ENCODE measurements at regions not wholly inside any gene's neighbourhood (a gene's known extent, or its start where the extent isn't known, plus 50 kb on each side); places are given as distances from the start of the nearest gene placed in this dataset.
"Not testable (repeated sequence)": the region's sequence is repeated elsewhere in the genome, so short reads cannot be mapped to it uniquely, and the experiment has no call there.

GRCh38 chr10:36412942-36413341, 712.5 kb upstream of the ANKRD30A start:
- H3K27me3 ChIP-seq (ENCODE audit: control insufficient read depth, insufficient read depth, low read length): no peaks in the 10 kb centered on the region
- no peaks in the 10 kb centered on the region for H3K4me1 ChIP-seq (ENCODE audit: control insufficient read depth, insufficient read depth, low read length)
- no peaks in the 10 kb centered on the region for H3K9me3 ChIP-seq (ENCODE audit: control insufficient read depth, insufficient read depth, low read length)
- no peak overlapping the region for H3K27ac ChIP-seq (ENCODE audit: low read length)
- H3K4me3 ChIP-seq (ENCODE audit: low read length): no peak overlapping the region
- DNase-seq (ENCODE audit: low read depth, low spot score): no peak
- H3K36me3 ChIP-seq (ENCODE audit: control insufficient read depth, insufficient read depth, low read length): no peaks in the 10 kb centered on the region
- no CpG with 5 or more reads among the region's 1 CpG for WGBS (ENCODE audit: insufficient coverage, insufficient read length)

- no CpG with 5 or more reads among the region's 8 CpGs for WGBS (ENCODE audit: insufficient coverage, insufficient read length)
- not testable (repeated sequence) for H3K4me3 ChIP-seq (ENCODE audit: low read length); DNase-seq (ENCODE audit: low read depth, low spot score); H3K9me3 ChIP-seq (ENCODE audit: control insufficient read depth, insufficient read depth, low read length); H3K36me3 ChIP-seq (ENCODE audit: control insufficient read depth, insufficient read depth, low read length); H3K4me1 ChIP-seq (ENCODE audit: control insufficient read depth, insufficient read depth, low read length); H3K27ac ChIP-seq (ENCODE audit: low read length); H3K27me3 ChIP-seq (ENCODE audit: control insufficient read depth, insufficient read depth, low read length)
These were observed 725.2 kb upstream of the ANKRD30A start for GRCh38 chr10:36400238-36400637.

GRCh38 chr10:36393801-36394200, 731.6 kb upstream of the ANKRD30A start:
- no CpG with 5 or more reads among the region's 3 CpGs for WGBS (ENCODE audit: insufficient coverage, insufficient read length)
- Histone ChIP-seq H3K27ac (ENCODE audit: low read length) (no peak overlapping the region), H3K9me3 (ENCODE audit: control insufficient read depth, insufficient read depth, low read length) (no peaks in the 10 kb centered on the region), H3K4me3 (ENCODE audit: low read length) (no peak overlapping the region), H3K36me3 (ENCODE audit: control insufficient read depth, insufficient read depth, low read length) (no peaks in the 10 kb centered on the region), H3K27me3 (ENCODE audit: control insufficient read depth, insufficient read depth, low read length) (no peaks in the 10 kb centered on the region), H3K4me1 (ENCODE audit: control insufficient read depth, insufficient read depth, low read length) (no peaks in the 10 kb centered on the region)
- no peak for DNase-seq (ENCODE audit: low read depth, low spot score)

- Histone ChIP-seq H3K9me3 (ENCODE audit: control insufficient read depth, insufficient read depth, low read length) (no peaks in the 10 kb centered on the region), H3K4me1 (ENCODE audit: control insufficient read depth, insufficient read depth, low read length) (no peaks in the 10 kb centered on the region), H3K27ac (ENCODE audit: low read length) (no peak overlapping the region), H3K4me3 (ENCODE audit: low read length) (no peak overlapping the region), H3K27me3 (ENCODE audit: control insufficient read depth, insufficient read depth, low read length) (no peaks in the 10 kb centered on the region), H3K36me3 (ENCODE audit: control insufficient read depth, insufficient read depth, low read length) (no peaks in the 10 kb centered on the region)
- DNase-seq (ENCODE audit: low read depth, low spot score): no peak
- WGBS (ENCODE audit: insufficient coverage, insufficient read length): no CpG with 5 or more reads among the region's 4 CpGs
These were observed 734.0 kb upstream of the ANKRD30A start for GRCh38 chr10:36391405-36391804.

GRCh38 chr10:36390221-36390620, 735.2 kb upstream of the ANKRD30A start:
- DNase-seq (ENCODE audit: low read depth, low spot score): no peak
- Histone ChIP-seq H3K4me3 (ENCODE audit: low read length) (no peak overlapping the region), H3K27ac (ENCODE audit: low read length) (no peak overlapping the region), H3K36me3 (ENCODE audit: control insufficient read depth, insufficient read depth, low read length) (no peaks in the 10 kb centered on the region), H3K4me1 (ENCODE audit: control insufficient read depth, insufficient read depth, low read length) (no peaks in the 10 kb centered on the region), H3K9me3 (ENCODE audit: control insufficient read depth, insufficient read depth, low read length) (no peaks in the 10 kb centered on the region), H3K27me3 (ENCODE audit: control insufficient read depth, insufficient read depth, low read length) (no peaks in the 10 kb centered on the region)
- no CpG with 5 or more reads among the region's 1 CpG for WGBS (ENCODE audit: insufficient coverage, insufficient read length)

- H3K4me3 ChIP-seq (ENCODE audit: low read length): no peak overlapping the region
- H3K36me3 ChIP-seq (ENCODE audit: control insufficient read depth, insufficient read depth, low read length): no peaks in the 10 kb centered on the region
- no peaks in the 10 kb centered on the region for H3K4me1 ChIP-seq (ENCODE audit: control insufficient read depth, insufficient read depth, low read length)
- no CpG with 5 or more reads among the region's 3 CpGs for WGBS (ENCODE audit: insufficient coverage, insufficient read length)
- H3K27ac ChIP-seq (ENCODE audit: low read length): no peak overlapping the region
- DNase-seq (ENCODE audit: low read depth, low spot score): no peak
- H3K27me3 ChIP-seq (ENCODE audit: control insufficient read depth, insufficient read depth, low read length): no peaks in the 10 kb centered on the region
- no peaks in the 10 kb centered on the region for H3K9me3 ChIP-seq (ENCODE audit: control insufficient read depth, insufficient read depth, low read length)
These were observed 737.2 kb upstream of the ANKRD30A start for GRCh38 chr10:36388166-36388565.

GRCh38 chr10:36385693-36386092, 739.7 kb upstream of the ANKRD30A start:
- no peaks in the 10 kb centered on the region for H3K36me3 ChIP-seq (ENCODE audit: control insufficient read depth, insufficient read depth, low read length)
- no peak for DNase-seq (ENCODE audit: low read depth, low spot score)
- WGBS (ENCODE audit: insufficient coverage, insufficient read length): no CpG with 5 or more reads among the region's 9 CpGs

GRCh38 chr10:36383349-36383748, 741.3 kb upstream of the FZD8 start:
- no peak for DNase-seq (ENCODE audit: low read depth, low spot score)
- Histone ChIP-seq H3K9me3 (ENCODE audit: control insufficient read depth, insufficient read depth, low read length) (no peaks in the 10 kb centered on the region; the same call in 1 of the 2 replicates), H3K4me1 (ENCODE audit: control insufficient read depth, insufficient read depth, low read length) (no peaks in the 10 kb centered on the region), H3K4me3 (ENCODE audit: low read length) (no peak overlapping the region), H3K27me3 (ENCODE audit: control insufficient read depth, insufficient read depth, low read length) (no peaks in the 10 kb centered on the region), H3K36me3 (ENCODE audit: control insufficient read depth, insufficient read depth, low read length) (no peaks in the 10 kb centered on the region), H3K27ac (ENCODE audit: low read length) (no peak overlapping the region)
- WGBS (ENCODE audit: insufficient coverage, insufficient read length): no CpG with 5 or more reads among the region's 3 CpGs

More at GRCh38 chr10:36385693-36386092, 739.7 kb upstream of the ANKRD30A start:
- no peaks in the 10 kb centered on the region for H3K9me3 ChIP-seq (ENCODE audit: control insufficient read depth, insufficient read depth, low read length)
- no peaks in the 10 kb centered on the region for H3K4me1 ChIP-seq (ENCODE audit: control insufficient read depth, insufficient read depth, low read length)
- no peaks in the 10 kb centered on the region for H3K27me3 ChIP-seq (ENCODE audit: control insufficient read depth, insufficient read depth, low read length)
- no peak overlapping the region for H3K27ac ChIP-seq (ENCODE audit: low read length)
- no peak overlapping the region for H3K4me3 ChIP-seq (ENCODE audit: low read length)

- no peaks in the 10 kb centered on the region for H3K27me3 ChIP-seq (ENCODE audit: control insufficient read depth, insufficient read depth, low read length)
- no peaks in the 10 kb centered on the region for H3K4me1 ChIP-seq (ENCODE audit: control insufficient read depth, insufficient read depth, low read length)
- no peak overlapping the region for H3K27ac ChIP-seq (ENCODE audit: low read length)
- H3K9me3 ChIP-seq (ENCODE audit: control insufficient read depth, insufficient read depth, low read length): no peaks in the 10 kb centered on the region; the same call in 1 of the 2 replicates
- no peak overlapping the region for H3K4me3 ChIP-seq (ENCODE audit: low read length)
- WGBS (ENCODE audit: insufficient coverage, insufficient read length): no CpG with 5 or more reads among the region's 1 CpG
- no peaks in the 10 kb centered on the region for H3K36me3 ChIP-seq (ENCODE audit: control insufficient read depth, insufficient read depth, low read length)
- DNase-seq (ENCODE audit: low read depth, low spot score): no peak
These were observed 739.7 kb upstream of the FZD8 start for GRCh38 chr10:36381748-36382147.

GRCh38 chr10:36380538-36380937, 738.4 kb upstream of the FZD8 start:
- no peak for DNase-seq (ENCODE audit: low read depth, low spot score)
- Histone ChIP-seq H3K4me1 (ENCODE audit: control insufficient read depth, insufficient read depth, low read length) (no peaks in the 10 kb centered on the region), H3K9me3 (ENCODE audit: control insufficient read depth, insufficient read depth, low read length) (no peaks in the 10 kb centered on the region; the same call in 1 of the 2 replicates), H3K36me3 (ENCODE audit: control insufficient read depth, insufficient read depth, low read length) (no peaks in the 10 kb centered on the region), H3K27ac (ENCODE audit: low read length) (no peak overlapping the region), H3K27me3 (ENCODE audit: control insufficient read depth, insufficient read depth, low read length) (no peaks in the 10 kb centered on the region), H3K4me3 (ENCODE audit: low read length) (no peak overlapping the region)
- WGBS (ENCODE audit: insufficient coverage, insufficient read length): no CpG with 5 or more reads among the region's 2 CpGs

- WGBS (ENCODE audit: insufficient coverage, insufficient read length): no CpG with 5 or more reads among the region's 3 CpGs
- DNase-seq (ENCODE audit: low read depth, low spot score): no peak
- no peaks in the 10 kb centered on the region for H3K36me3 ChIP-seq (ENCODE audit: control insufficient read depth, insufficient read depth, low read length)
These were observed 733.0 kb upstream of the FZD8 start for GRCh38 chr10:36375107-36375506.

More at GRCh38 chr10:36375107-36375506, 733.0 kb upstream of the FZD8 start:
- Histone ChIP-seq H3K27ac (ENCODE audit: low read length) (no peak overlapping the region), H3K27me3 (ENCODE audit: control insufficient read depth, insufficient read depth, low read length) (no peaks in the 10 kb centered on the region), H3K4me3 (ENCODE audit: low read length) (no peak overlapping the region), H3K4me1 (ENCODE audit: control insufficient read depth, insufficient read depth, low read length) (no peaks in the 10 kb centered on the region), H3K9me3 (ENCODE audit: control insufficient read depth, insufficient read depth, low read length) (no peaks in the 10 kb centered on the region)

Measured in iPS DF 6.9 (cell line).